Testis (tissue), 2 donors: ENCODE measurements at regions not wholly inside any gene's neighbourhood (a gene's known extent, or its start where the extent isn't known, plus 50 kb on each side); places are given as distances from the start of the nearest gene placed in this dataset.

Source experiments
- CTCF ChIP-seq, 3 experiments: fragments of 450-650 bp in 2 of 3; fragments of 200-600 bp in 1 of 3; sonication (generic) in 1 of 3; IDR thresholded peaks; one replicate each; pipeline ENCODE4 v1.5.1; 2016 to 2019; ENCODE audit warnings: antibody characterized with exemption in 3 of 3, mild to moderate bottlenecking in 2 of 3, moderate library complexity in 1 of 3
- POLR2A ChIP-seq: fragments of 450-650 bp; IDR thresholded peaks from one replicate; pipeline ENCODE4 v1.6.1; 2017; ENCODE audit warnings: antibody characterized with exemption, mild to moderate bottlenecking, moderate library complexity

- TF ChIP-seq POLR2A (no peak), CTCF (IDR thresholded peaks at IDR 0.05) (no peak)
Observed at GRCh38 chr12:98173773-98174427, 341.5 kb upstream of the TMPO start.
